ENCODE measurements at regions not wholly inside any gene's neighbourhood (a gene's known extent, or its start where the extent isn't known, plus 50 kb on each side); places are given as distances from the start of the nearest gene placed in this dataset.
"Not testable (repeated sequence)": the region's sequence is repeated elsewhere in the genome, so short reads cannot be mapped to it uniquely, and the experiment has no call there.

GRCh38 chr6:10314163-10314955 lies 100.5 kb downstream of the TFAP2A start:
- Histone ChIP-seq H3K4me3 (ENCODE audit: low read length) (no peak overlapping the region), H3K9me3 (ENCODE audit: control insufficient read depth, low read length) (no peaks in the 10 kb centered on the region), H3K27me3 (replicated peaks; ENCODE audit: control insufficient read depth, insufficient read depth, low read length) (peaks cover 2% of the 10 kb centered on the region), H3K36me3 (ENCODE audit: control insufficient read depth, insufficient read depth, low read length, severe bottlenecking) (no peaks in the 10 kb centered on the region), H3K4me1 (ENCODE audit: control insufficient read depth, insufficient read depth, low read length) (no peaks in the 10 kb centered on the region), H3K9ac (ENCODE audit: low read length) (no peak overlapping the region)
- no peak for DNase-seq (ENCODE audit: low read depth)

- no peak overlapping the region for H3K9ac ChIP-seq (ENCODE audit: low read length)
- H3K36me3 ChIP-seq (ENCODE audit: control insufficient read depth, insufficient read depth, low read length, severe bottlenecking), result no peaks in the 10 kb centered on the region
- DNase-seq (ENCODE audit: low read depth), result no peak
- H3K9me3 ChIP-seq (ENCODE audit: control insufficient read depth, low read length), result no peaks in the 10 kb centered on the region
- H3K4me1 ChIP-seq (ENCODE audit: control insufficient read depth, insufficient read depth, low read length), result no peaks in the 10 kb centered on the region
- H3K4me3 ChIP-seq (ENCODE audit: low read length), result no peak overlapping the region
- peaks cover 2% of the 10 kb centered on the region for H3K27me3 ChIP-seq (replicated peaks; ENCODE audit: control insufficient read depth, insufficient read depth, low read length)
Measured at GRCh38 chr6:10313799-10314162, 101.1 kb downstream of the TFAP2A start.

GRCh38 chr6:10312445-10312844 lies 102.4 kb downstream of the TFAP2A start:
- no peak for DNase-seq (ENCODE audit: low read depth)
- H3K9me3 ChIP-seq (ENCODE audit: control insufficient read depth, low read length), result no peaks in the 10 kb centered on the region
- no peak overlapping the region for H3K9ac ChIP-seq (ENCODE audit: low read length)
- H3K4me3 ChIP-seq (ENCODE audit: low read length), result no peak overlapping the region
- no peaks in the 10 kb centered on the region for H3K4me1 ChIP-seq (ENCODE audit: control insufficient read depth, insufficient read depth, low read length)
- H3K36me3 ChIP-seq (ENCODE audit: control insufficient read depth, insufficient read depth, low read length, severe bottlenecking), result no peaks in the 10 kb centered on the region
- H3K27me3 ChIP-seq (replicated peaks; ENCODE audit: control insufficient read depth, insufficient read depth, low read length), result peaks cover 2% of the 10 kb centered on the region

GRCh38 chr6:10311546-10312405 lies 103.1 kb downstream of the TFAP2A start:
- not testable (repeated sequence) for H3K4me1 ChIP-seq (ENCODE audit: control insufficient read depth, insufficient read depth, low read length); H3K9ac ChIP-seq (ENCODE audit: low read length); H3K9me3 ChIP-seq (ENCODE audit: control insufficient read depth, low read length); H3K4me3 ChIP-seq (ENCODE audit: low read length); H3K27me3 ChIP-seq (replicated peaks; ENCODE audit: control insufficient read depth, insufficient read depth, low read length); H3K36me3 ChIP-seq (ENCODE audit: control insufficient read depth, insufficient read depth, low read length, severe bottlenecking); DNase-seq (ENCODE audit: low read depth)

- Histone ChIP-seq H3K9me3 (ENCODE audit: control insufficient read depth, low read length) (no peaks in the 10 kb centered on the region), H3K4me3 (ENCODE audit: low read length) (no peak overlapping the region), H3K27me3 (replicated peaks; ENCODE audit: control insufficient read depth, insufficient read depth, low read length) (peaks cover 2% of the 10 kb centered on the region), H3K4me1 (ENCODE audit: control insufficient read depth, insufficient read depth, low read length) (no peaks in the 10 kb centered on the region), H3K9ac (ENCODE audit: low read length) (no peak overlapping the region), H3K36me3 (ENCODE audit: control insufficient read depth, insufficient read depth, low read length, severe bottlenecking) (no peaks in the 10 kb centered on the region)
- no peak for DNase-seq (ENCODE audit: low read depth)
Measured at GRCh38 chr6:10310826-10311225, 104.0 kb downstream of the TFAP2A start.

- H3K4me3 ChIP-seq (ENCODE audit: low read length), result no peak overlapping the region
- no peak for DNase-seq (ENCODE audit: low read depth)
- H3K9ac ChIP-seq (ENCODE audit: low read length), result no peak overlapping the region
- H3K4me1 ChIP-seq (ENCODE audit: control insufficient read depth, insufficient read depth, low read length), result no peaks in the 10 kb centered on the region
- H3K9me3 ChIP-seq (ENCODE audit: control insufficient read depth, low read length), result no peaks in the 10 kb centered on the region
- no peaks in the 10 kb centered on the region for H3K27me3 ChIP-seq (replicated peaks; ENCODE audit: control insufficient read depth, insufficient read depth, low read length)
- no peaks in the 10 kb centered on the region for H3K36me3 ChIP-seq (ENCODE audit: control insufficient read depth, insufficient read depth, low read length, severe bottlenecking)
Measured at GRCh38 chr6:10310330-10310653, 104.6 kb downstream of the TFAP2A start.

GRCh38 chr6:10309457-10310329 lies 105.2 kb downstream of the TFAP2A start:
- no peaks in the 10 kb centered on the region for H3K4me1 ChIP-seq (ENCODE audit: control insufficient read depth, insufficient read depth, low read length)
- no peaks in the 10 kb centered on the region for H3K36me3 ChIP-seq (ENCODE audit: control insufficient read depth, insufficient read depth, low read length, severe bottlenecking)
- no peaks in the 10 kb centered on the region for H3K27me3 ChIP-seq (replicated peaks; ENCODE audit: control insufficient read depth, insufficient read depth, low read length)
- no peak for DNase-seq (ENCODE audit: low read depth)
- H3K9me3 ChIP-seq (ENCODE audit: control insufficient read depth, low read length), result no peaks in the 10 kb centered on the region
- H3K9ac ChIP-seq (ENCODE audit: low read length), result no peak overlapping the region
- no peak overlapping the region for H3K4me3 ChIP-seq (ENCODE audit: low read length)

- Histone ChIP-seq H3K9me3 (ENCODE audit: control insufficient read depth, low read length) (no peaks in the 10 kb centered on the region), H3K36me3 (ENCODE audit: control insufficient read depth, insufficient read depth, low read length, severe bottlenecking) (no peaks in the 10 kb centered on the region), H3K9ac (ENCODE audit: low read length) (no peak overlapping the region), H3K27me3 (replicated peaks; ENCODE audit: control insufficient read depth, insufficient read depth, low read length) (no peaks in the 10 kb centered on the region), H3K4me1 (ENCODE audit: control insufficient read depth, insufficient read depth, low read length) (peaks cover 6% of the 10 kb centered on the region), H3K4me3 (ENCODE audit: low read length) (no peak overlapping the region)
- DNase-seq (ENCODE audit: low read depth), result no peak
Measured at GRCh38 chr6:10307476-10307875, 107.4 kb downstream of the TFAP2A start.

GRCh38 chr6:10307028-10307427 lies 107.8 kb downstream of the TFAP2A start:
- Histone ChIP-seq H3K4me1 (ENCODE audit: control insufficient read depth, insufficient read depth, low read length) (peaks cover 6% of the 10 kb centered on the region), H3K36me3 (ENCODE audit: control insufficient read depth, insufficient read depth, low read length, severe bottlenecking) (no peaks in the 10 kb centered on the region), H3K9ac (ENCODE audit: low read length) (no peak overlapping the region), H3K27me3 (replicated peaks; ENCODE audit: control insufficient read depth, insufficient read depth, low read length) (no peaks in the 10 kb centered on the region), H3K9me3 (ENCODE audit: control insufficient read depth, low read length) (no peaks in the 10 kb centered on the region), H3K4me3 (ENCODE audit: low read length) (no peak overlapping the region)
- DNase-seq (ENCODE audit: low read depth), result no peak

GRCh38 chr6:10305790-10306415 lies 109.0 kb downstream of the TFAP2A start:
- peak; percentile 7 for DNase-seq (ENCODE audit: low read depth)
- Histone ChIP-seq H3K4me1 (ENCODE audit: control insufficient read depth, insufficient read depth, low read length) (peaks cover 6% of the 10 kb centered on the region), H3K9ac (ENCODE audit: low read length) (no peak overlapping the region), H3K4me3 (ENCODE audit: low read length) (no peak overlapping the region), H3K9me3 (ENCODE audit: control insufficient read depth, low read length) (no peaks in the 10 kb centered on the region), H3K27me3 (replicated peaks; ENCODE audit: control insufficient read depth, insufficient read depth, low read length) (no peaks in the 10 kb centered on the region), H3K36me3 (ENCODE audit: control insufficient read depth, insufficient read depth, low read length, severe bottlenecking) (no peaks in the 10 kb centered on the region)
